Limb (tissue), 2 donors: ENCODE measurements at regions not wholly inside any gene's neighbourhood (a gene's known extent, or its start where the extent isn't known, plus 50 kb on each side); places are given as distances from the start of the nearest gene placed in this dataset.

Source experiments
- DNase-seq, 2 donors: peaks; one replicate each; pipeline ENCODE4 v3.0.0-alpha.2; 2016; ENCODE audit errors: extremely low spot score in 2 of 2

GRCh38 chr13:99123101-99124045, 77.3 kb upstream of the UBAC2 start:
- no peak for DNase-seq

- no peak for DNase-seq
Measured at GRCh38 chr13:99124046-99124400, 76.6 kb upstream of the UBAC2 start.

- peak; percentile 40 to 53 for DNase-seq
Measured at GRCh38 chr13:99124794-99125316, 75.8 kb upstream of the UBAC2 start.

GRCh38 chr13:99125326-99125915, 75.2 kb upstream of the UBAC2 start:
- DNase-seq, result peak in 1 of 2 donors; percentile 27

- DNase-seq, result no peak
Measured at GRCh38 chr13:99126821-99127220, 73.8 kb upstream of the UBAC2 start.

GRCh38 chr13:99129050-99129449, 71.6 kb upstream of the UBAC2 start:
- no peak for DNase-seq

- DNase-seq, result no peak
Measured at GRCh38 chr13:99129951-99130350, 70.7 kb upstream of the UBAC2 start.

GRCh38 chr13:99131410-99131809, 69.2 kb upstream of the UBAC2 start:
- no peak for DNase-seq

GRCh38 chr13:99132295-99132835, 68.3 kb upstream of the UBAC2 start:
- no peak for DNase-seq

- DNase-seq, result no peak
Measured at GRCh38 chr13:99133230-99133629, 67.4 kb upstream of the UBAC2 start.

- no peak for DNase-seq
Measured at GRCh38 chr13:99133848-99134247, 66.8 kb upstream of the UBAC2 start.

GRCh38 chr13:99135591-99135990, 65.1 kb upstream of the UBAC2 start:
- DNase-seq, result no peak

GRCh38 chr13:99136427-99136954, 64.2 kb upstream of the UBAC2 start:
- DNase-seq, result no peak

- no peak for DNase-seq
Measured at GRCh38 chr13:99140831-99141230, 59.8 kb upstream of the UBAC2 start.

GRCh38 chr13:99143904-99144303, 56.8 kb upstream of the UBAC2 start:
- DNase-seq, result no peak

- no peak for DNase-seq
Measured at GRCh38 chr13:99144306-99144705, 56.3 kb upstream of the UBAC2 start.

GRCh38 chr13:99145461-99145860, 55.2 kb upstream of the UBAC2 start:
- DNase-seq, result no peak

- DNase-seq, result no peak
Measured at GRCh38 chr13:99150575-99151361, 49.9 kb upstream of the UBAC2 start.
